Endothelial cell of umbilical vein (primary cell): ENCODE measurements at regions not wholly inside any gene's neighbourhood (a gene's known extent, or its start where the extent isn't known, plus 50 kb on each side); places are given as distances from the start of the nearest gene placed in this dataset.

Experiments
- BruUV-seq: library from RNA; stranded (reverse); fragments of 400-500 nt; replicated peaks from 2 replicates; lab custom pipeline; 2021; lab: Mats Ljungman, UMichigan
- CTCF ChIA-PET: fragments of 300-600, 350-600 bp; sonication (Branson Sonifier 250); formaldehyde crosslinking; loops from one replicate; lab custom pipeline; 2021; ENCODE audit warnings: antibody characterized with exemption, inconsistent platforms; lab: Charles Lee
- POLR2A ChIA-PET: fragments of 300-600, 350-600 bp; sonication (Branson Sonifier 250); formaldehyde crosslinking; loops from one replicate; lab custom pipeline; 2021; ENCODE audit warnings: antibody characterized with exemption, inconsistent platforms; lab: Charles Lee
- DNase-seq: peaks from one replicate; pipeline ENCODE4 v3.0.0-alpha.2; 2011; ENCODE audit warnings: low read depth, low spot score
- FAIRE-seq: peaks from 2 replicates; lab custom pipeline; 2011; peaks lifted over from hg19 to GRCh38; lab: Jason Lieb, UNC
- H2AFZ ChIP-seq: 2 replicates; pipeline ENCODE4 v1.6.0; 2012; ENCODE audit warnings: low read depth, low read length, control low read depth, inconsistent platforms
- H3K27ac ChIP-seq: 2 replicates; pipeline ENCODE4 v1.5.1; 2011; ENCODE audit warnings: low read depth, mild to moderate bottlenecking, control low read depth, low read length, moderate library complexity; ENCODE audit not compliant: insufficient read depth
- H3K27me3 ChIP-seq, 2 experiments: 2 replicates each; pipeline versions ENCODE4 v1.6.0 to v1.6.1; 2011; ENCODE audit warnings: low read length in 2 of 2, mixed read lengths in 1 of 2; ENCODE audit not compliant: control insufficient read depth in 2 of 2, insufficient read depth in 2 of 2
- H3K36me3 ChIP-seq, 2 experiments: 2 replicates in 1 of 2; 3 replicates in 1 of 2; pipeline ENCODE4 v1.5.1; 2011; ENCODE audit warnings: low read length in 2 of 2, mild to moderate bottlenecking in 1 of 2, moderate library complexity in 1 of 2; ENCODE audit not compliant: control insufficient read depth in 2 of 2, insufficient read depth in 2 of 2; ENCODE audit errors: extremely low read depth in 1 of 2
- H3K4me1 ChIP-seq: 3 replicates; pipeline ENCODE4 v1.5.1; 2011; ENCODE audit warnings: mild to moderate bottlenecking, low read length; ENCODE audit not compliant: control insufficient read depth, insufficient read depth; ENCODE audit errors: extremely low read depth
- H3K4me2 ChIP-seq: 2 replicates; pipeline ENCODE4 v1.6.1; 2011; ENCODE audit warnings: low read length, control low read depth, mixed read lengths; ENCODE audit not compliant: insufficient read depth
- H3K4me3 ChIP-seq, 3 experiments: fragments of 200-600 bp in 1 of 3; sonication (generic), shearing (Covaris generic) in 1 of 3; replicated peaks in 1 of 3; 2 replicates each; pipeline ENCODE4 v1.5.1; 2011 to 2016; ENCODE audit warnings: control low read depth in 3 of 3, low read length in 3 of 3, mild to moderate bottlenecking in 2 of 3, inconsistent platforms in 1 of 3, low read depth in 1 of 3, moderate library complexity in 1 of 3; ENCODE audit not compliant: insufficient read depth in 1 of 3
- H3K79me2 ChIP-seq: 2 replicates; pipeline ENCODE4 v1.6.0; 2012; ENCODE audit warnings: low read length, inconsistent platforms; ENCODE audit not compliant: control insufficient read depth, insufficient read depth
- H3K9ac ChIP-seq: replicated peaks from 2 replicates; pipeline ENCODE3; 2011; ENCODE audit warnings: low read length, control low read depth; ENCODE audit not compliant: insufficient read depth; ENCODE audit errors: extremely low read depth
- H3K9me1 ChIP-seq: replicated peaks from 3 replicates; pipeline ENCODE4 v1.6.0; 2011; ENCODE audit warnings: mild to moderate bottlenecking, low read length; ENCODE audit not compliant: control insufficient read depth, insufficient read depth; ENCODE audit errors: extremely low read depth
- H3K9me3 ChIP-seq: replicated peaks from 2 replicates; pipeline ENCODE4 v1.5.1; 2012; ENCODE audit warnings: low read length, inconsistent platforms; ENCODE audit not compliant: control insufficient read depth, insufficient read depth
- H4K20me1 ChIP-seq: replicated peaks from 2 replicates; pipeline ENCODE3; 2011; ENCODE audit warnings: mild to moderate bottlenecking, low read length; ENCODE audit not compliant: control insufficient read depth, insufficient read depth; ENCODE audit errors: extremely low read depth
- CTCF ChIP-seq, 2 donors: IDR thresholded peaks; 1 replicate in 1 of 2; 2 replicates in 1 of 2; pipeline ENCODE4 v1.5.1; 2011; ENCODE audit warnings: low read length in 2 of 2, mild to moderate bottlenecking in 2 of 2, moderate library complexity in 2 of 2, control low read depth in 1 of 2, inconsistent platforms in 1 of 2, low read depth in 1 of 2; ENCODE audit not compliant: insufficient read depth in 1 of 2; ENCODE audit errors: extremely low read depth in 1 of 2
- EZH2 ChIP-seq: IDR thresholded peaks from 2 replicates; pipeline ENCODE4 v1.6.1; 2012; ENCODE audit warnings: borderline replicate concordance, low read depth, mild to moderate bottlenecking, moderate library complexity, low read length, inconsistent platforms; ENCODE audit not compliant: severe bottlenecking
- GATA2 ChIP-seq: IDR thresholded peaks from 2 replicates; pipeline ENCODE4 v1.7.0; 2011; ENCODE audit warnings: low read depth, mild to moderate bottlenecking, moderate library complexity, mixed read lengths, low read length; ENCODE audit not compliant: insufficient read length, insufficient read depth
- MAX ChIP-seq: IDR thresholded peaks from 2 replicates; pipeline ENCODE4 v1.6.1; 2011; ENCODE audit not compliant: insufficient read depth, insufficient read length
- MYC ChIP-seq: IDR thresholded peaks from one replicate; pipeline ENCODE4 v1.6.1; 2011; ENCODE audit warnings: mild to moderate bottlenecking, low read depth, low read length
- POLR2A ChIP-seq: IDR thresholded peaks from 2 replicates; pipeline ENCODE4 v1.6.1; 2012; ENCODE audit warnings: low read depth, mild to moderate bottlenecking, control low read depth, low read length
- POLR2AphosphoS5 ChIP-seq: IDR thresholded peaks from 2 replicates; pipeline ENCODE4 v1.6.1; 2012; ENCODE audit warnings: low read depth, mild to moderate bottlenecking, control low read depth, low read length, moderate library complexity; ENCODE audit not compliant: insufficient read depth
- dilution Hi-C: fragments of 300-500 bp; cut with MboI; formaldehyde crosslinking; loops from one replicate; pipeline ENCODE4 v1.15.0; 2019; ENCODE audit warnings: low sequenced_read_pairs; ENCODE audit not compliant: extremely low pct_ligation_motif_present
- intact Hi-C: fragments of 100-400 bp; cut with micrococcal nuclease; formaldehyde crosslinking; loops from one replicate; pipeline ENCODE4 v1.10.0; 2022

- FAIRE-seq = no peak
- no peak for TF ChIP-seq EZH2
- peak in 1 of 2 donors; percentile 8 for TF ChIP-seq CTCF (IDR thresholded peaks at IDR 0.05; ENCODE audit: extremely low read depth in 1 of 2, insufficient read depth in 1 of 2, low read depth in 1 of 2, low read length in 2 of 2)
- no peak for TF ChIP-seq POLR2A
- POLR2A ChIA-PET = no interaction called here
Observed at GRCh38 chr1:200290010-200290685, 119.7 kb downstream of the ZNF281 start.

GRCh38 chr1:200288226-200288625 is 121.6 kb downstream of the ZNF281 start:
- no peak overlapping the region for H3K9ac ChIP-seq
- CTCF ChIA-PET = interaction anchor here (0.6 to 3.1 kb wide), 5 partner anchors 9 to 200 kb away, joined by 3 to 9 read pairs (median 3); no protein-coding TSS in a partner anchor
- DNase-seq = no peak
- H3K27ac ChIP-seq = no peak overlapping the region
- no peaks in the 10 kb centered on the region for H3K9me3 ChIP-seq
- POLR2A ChIA-PET = interaction anchor here (0.7 kb wide), 1 partner anchor 195 kb away, joined by 3 read pairs; no protein-coding TSS in a partner anchor
- BruUV-seq = no TSS peak
- no peaks in the 10 kb centered on the region for H3K79me2 ChIP-seq
- no peaks in the 10 kb centered on the region for H3K4me1 ChIP-seq
- no peak for TF ChIP-seq MYC
- TF ChIP-seq POLR2AphosphoS5 = no peak
- no peak for TF ChIP-seq GATA2
- TF ChIP-seq MAX = no peak
- no peak for TF ChIP-seq EZH2
- TF ChIP-seq POLR2A = no peak
- no peak for TF ChIP-seq CTCF (IDR thresholded peaks at IDR 0.05; ENCODE audit: extremely low read depth in 1 of 2, insufficient read depth in 1 of 2, low read depth in 1 of 2, low read length in 2 of 2)
- no peaks in the 10 kb centered on the region for H3K36me3 ChIP-seq
- peaks cover 2 to 5% of the 10 kb centered on the region in 2 experiments for H3K27me3 ChIP-seq
- dilution Hi-C loops (no loop called here), intact Hi-C loops (no loop called here)
- no peak overlapping the region for H2AFZ ChIP-seq
- H3K9me1 ChIP-seq = no peaks in the 10 kb centered on the region
- no peak for FAIRE-seq
- no peak overlapping the region for H3K4me2 ChIP-seq
- H3K4me3 ChIP-seq = no peak overlapping the region
- H4K20me1 ChIP-seq = no peaks in the 10 kb centered on the region

More at GRCh38 chr1:200290010-200290685, 119.7 kb downstream of the ZNF281 start:
- no peaks in the 10 kb centered on the region for H3K9me1 ChIP-seq
- no peaks in the 10 kb centered on the region for H3K9me3 ChIP-seq
- no TSS peak for BruUV-seq
- H3K27me3 ChIP-seq = peaks cover 3 to 5% of the 10 kb centered on the region in 2 experiments
- intact Hi-C loops (no loop called here), dilution Hi-C loops (no loop called here)
- H4K20me1 ChIP-seq = no peaks in the 10 kb centered on the region
- H2AFZ ChIP-seq = no peak overlapping the region
- H3K27ac ChIP-seq = no peak overlapping the region
- DNase-seq = no peak
- no peak overlapping the region for H3K4me3 ChIP-seq
- no peak overlapping the region for H3K9ac ChIP-seq
- no peaks in the 10 kb centered on the region for H3K4me1 ChIP-seq
- no peak overlapping the region for H3K4me2 ChIP-seq
- no peaks in the 10 kb centered on the region for H3K36me3 ChIP-seq
- CTCF ChIA-PET = interaction anchor here (0.7 to 3.1 kb wide), 7 partner anchors 10 to 222 kb away, joined by 3 to 9 read pairs (median 4); no protein-coding TSS in a partner anchor
- H3K79me2 ChIP-seq = no peaks in the 10 kb centered on the region
